ENCODE measurements at regions not wholly inside any gene's neighbourhood (a gene's known extent, or its start where the extent isn't known, plus 50 kb on each side); places are given as distances from the start of the nearest gene placed in this dataset.

DNA sequence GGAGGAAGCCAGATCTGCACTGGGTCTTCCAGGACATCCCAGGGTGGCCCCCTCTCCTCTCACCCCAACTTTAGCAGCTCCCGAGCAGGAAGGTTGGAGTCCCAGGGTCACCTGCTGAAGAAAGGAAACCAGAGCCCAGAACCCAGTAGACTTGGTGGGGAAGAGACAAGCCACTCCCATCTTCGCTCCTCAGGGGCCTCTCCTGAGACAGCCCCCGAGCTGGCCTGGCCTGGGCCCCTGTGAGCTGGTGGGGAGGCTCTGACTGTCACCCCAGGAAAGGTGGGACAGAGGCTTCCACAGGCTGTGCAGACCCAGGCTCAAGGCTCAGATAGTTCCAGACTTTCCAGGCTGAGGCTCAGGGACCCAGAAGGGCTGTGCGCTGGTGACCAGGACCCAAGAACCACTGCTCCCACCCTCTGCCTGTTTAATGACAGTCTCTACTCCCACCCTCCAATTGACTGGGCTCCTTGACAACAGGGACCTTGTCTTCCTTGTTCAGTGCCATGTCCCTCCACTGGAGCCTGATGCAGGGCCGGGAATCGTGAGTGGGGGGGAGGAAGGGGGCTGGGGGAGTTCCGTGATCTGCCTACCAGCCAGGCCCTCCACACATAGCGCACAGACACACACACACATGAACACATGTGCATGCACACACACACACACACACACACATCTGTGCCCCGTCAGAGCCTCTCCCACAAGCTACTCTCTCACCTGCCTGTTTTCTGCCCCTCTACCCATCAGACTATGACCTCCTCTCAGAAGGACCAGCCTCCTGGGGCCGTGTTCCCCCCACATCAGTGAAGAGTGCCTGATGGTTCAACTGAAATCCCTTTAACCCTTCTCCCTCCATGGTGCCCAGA, 401.2 kb downstream of the MATN1 start:
- TF ChIP-seq EZH2phosphoT487 (IDR thresholded peaks at IDR 0.05; ENCODE audit: borderline replicate concordance, low read length) = no peak
- TF ChIP-seq, protein P1, sequence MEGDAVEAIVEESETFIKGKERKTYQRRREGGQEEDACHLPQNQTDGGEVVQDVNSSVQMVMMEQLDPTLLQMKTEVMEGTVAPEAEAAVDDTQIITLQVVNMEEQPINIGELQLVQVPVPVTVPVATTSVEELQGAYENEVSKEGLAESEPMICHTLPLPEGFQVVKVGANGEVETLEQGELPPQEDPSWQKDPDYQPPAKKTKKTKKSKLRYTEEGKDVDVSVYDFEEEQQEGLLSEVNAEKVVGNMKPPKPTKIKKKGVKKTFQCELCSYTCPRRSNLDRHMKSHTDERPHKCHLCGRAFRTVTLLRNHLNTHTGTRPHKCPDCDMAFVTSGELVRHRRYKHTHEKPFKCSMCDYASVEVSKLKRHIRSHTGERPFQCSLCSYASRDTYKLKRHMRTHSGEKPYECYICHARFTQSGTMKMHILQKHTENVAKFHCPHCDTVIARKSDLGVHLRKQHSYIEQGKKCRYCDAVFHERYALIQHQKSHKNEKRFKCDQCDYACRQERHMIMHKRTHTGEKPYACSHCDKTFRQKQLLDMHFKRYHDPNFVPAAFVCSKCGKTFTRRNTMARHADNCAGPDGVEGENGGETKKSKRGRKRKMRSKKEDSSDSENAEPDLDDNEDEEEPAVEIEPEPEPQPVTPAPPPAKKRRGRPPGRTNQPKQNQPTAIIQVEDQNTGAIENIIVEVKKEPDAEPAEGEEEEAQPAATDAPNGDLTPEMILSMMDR (IDR thresholded peaks at IDR 0.05; ENCODE audit: low read depth, low read length, poor library complexity, severe bottlenecking) = no peak
